22Rv1 (cell line): ENCODE measurements at regions not wholly inside any gene's neighbourhood (a gene's known extent, or its start where the extent isn't known, plus 50 kb on each side); places are given as distances from the start of the nearest gene placed in this dataset.
"Not testable (repeated sequence)": the region's sequence is repeated elsewhere in the genome, so short reads cannot be mapped to it uniquely, and the experiment has no call there.

Experiments
- H3K27ac ChIP-seq: fragments of 450-650 bp; 2 replicates; pipeline ENCODE4 v1.5.1; 2017
- ZFX ChIP-seq: fragments of 450-650 bp; IDR thresholded peaks from 2 replicates; pipeline ENCODE4 v1.6.1; 2017; ENCODE audit warnings: antibody characterized with exemption, borderline replicate concordance
- TF ChIP-seq, protein P1 (sequence below): fragments of 450-650 bp; IDR thresholded peaks from 2 replicates; pipeline ENCODE4 v1.5.1; 2017; ENCODE audit warnings: mild to moderate bottlenecking

DNA sequence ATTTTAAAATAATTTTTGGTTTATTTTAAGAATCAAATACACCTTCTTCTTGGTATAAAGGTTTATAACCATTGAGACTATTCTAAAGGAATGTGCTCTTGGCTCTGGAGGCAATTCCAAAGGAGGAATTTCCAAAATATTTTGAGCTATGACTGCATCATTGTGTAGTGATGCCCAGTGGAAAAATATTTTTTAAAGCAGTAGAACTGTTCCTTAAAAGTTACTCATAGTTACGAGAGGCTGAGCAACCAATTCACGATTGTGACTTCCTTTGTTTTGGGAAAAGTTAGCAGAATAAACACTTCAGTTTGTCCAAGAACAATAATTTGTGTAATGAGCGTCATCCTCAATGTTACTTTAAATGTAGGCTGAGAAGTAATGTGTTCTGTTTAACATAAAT lies 233.6 kb downstream of the BAMBI start:
- TF ChIP-seq, protein P1, sequence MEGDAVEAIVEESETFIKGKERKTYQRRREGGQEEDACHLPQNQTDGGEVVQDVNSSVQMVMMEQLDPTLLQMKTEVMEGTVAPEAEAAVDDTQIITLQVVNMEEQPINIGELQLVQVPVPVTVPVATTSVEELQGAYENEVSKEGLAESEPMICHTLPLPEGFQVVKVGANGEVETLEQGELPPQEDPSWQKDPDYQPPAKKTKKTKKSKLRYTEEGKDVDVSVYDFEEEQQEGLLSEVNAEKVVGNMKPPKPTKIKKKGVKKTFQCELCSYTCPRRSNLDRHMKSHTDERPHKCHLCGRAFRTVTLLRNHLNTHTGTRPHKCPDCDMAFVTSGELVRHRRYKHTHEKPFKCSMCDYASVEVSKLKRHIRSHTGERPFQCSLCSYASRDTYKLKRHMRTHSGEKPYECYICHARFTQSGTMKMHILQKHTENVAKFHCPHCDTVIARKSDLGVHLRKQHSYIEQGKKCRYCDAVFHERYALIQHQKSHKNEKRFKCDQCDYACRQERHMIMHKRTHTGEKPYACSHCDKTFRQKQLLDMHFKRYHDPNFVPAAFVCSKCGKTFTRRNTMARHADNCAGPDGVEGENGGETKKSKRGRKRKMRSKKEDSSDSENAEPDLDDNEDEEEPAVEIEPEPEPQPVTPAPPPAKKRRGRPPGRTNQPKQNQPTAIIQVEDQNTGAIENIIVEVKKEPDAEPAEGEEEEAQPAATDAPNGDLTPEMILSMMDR = no peak
- no peak for TF ChIP-seq ZFX

GRCh38 chr10:28911511-28911910 lies 234.2 kb downstream of the BAMBI start:
- not testable (repeated sequence) for H3K27ac ChIP-seq

More for the DNA sequence above, 233.6 kb downstream of the BAMBI start:
- no peak overlapping the region for H3K27ac ChIP-seq

DNA sequence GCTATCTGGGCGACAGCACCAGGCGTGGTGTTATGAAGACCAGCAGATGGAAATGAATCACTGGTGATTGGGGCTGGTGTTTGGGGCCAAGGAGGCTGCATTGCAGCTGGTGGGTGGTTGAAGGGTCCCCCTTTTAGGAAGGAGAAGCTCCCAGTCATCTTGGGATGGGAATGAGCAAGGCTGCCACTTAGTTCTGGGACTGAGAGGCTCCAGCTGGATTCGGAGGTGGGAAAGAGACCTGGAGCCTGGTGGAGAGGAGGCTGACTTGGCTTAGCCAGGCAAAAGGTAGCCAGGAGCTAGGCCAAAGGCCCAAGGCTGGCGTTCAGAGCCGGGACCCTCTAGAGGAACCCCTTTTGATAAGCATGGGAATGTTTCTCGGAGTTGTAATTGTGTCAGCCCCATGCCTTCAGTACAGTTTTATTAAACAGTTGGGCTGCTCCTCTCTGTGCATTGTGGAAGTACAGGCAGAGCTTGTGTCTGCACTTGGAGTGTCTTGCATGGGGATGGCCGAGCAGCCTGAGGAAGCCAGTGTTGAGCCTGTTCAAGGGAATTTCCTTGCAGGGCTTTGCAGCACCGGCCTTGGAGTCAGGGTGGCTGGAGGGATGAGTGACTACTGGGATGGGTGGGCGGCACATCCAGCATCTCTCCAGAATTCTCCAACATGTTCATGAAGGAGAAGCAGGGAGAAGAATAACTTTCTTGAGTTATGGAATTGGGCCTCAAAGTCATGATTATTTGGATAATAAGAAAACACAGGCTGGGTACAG lies 234.9 kb downstream of the BAMBI start:
- H3K27ac ChIP-seq = no peak overlapping the region
- TF ChIP-seq, protein P1 = no peak
- no peak for TF ChIP-seq ZFX

DNA sequence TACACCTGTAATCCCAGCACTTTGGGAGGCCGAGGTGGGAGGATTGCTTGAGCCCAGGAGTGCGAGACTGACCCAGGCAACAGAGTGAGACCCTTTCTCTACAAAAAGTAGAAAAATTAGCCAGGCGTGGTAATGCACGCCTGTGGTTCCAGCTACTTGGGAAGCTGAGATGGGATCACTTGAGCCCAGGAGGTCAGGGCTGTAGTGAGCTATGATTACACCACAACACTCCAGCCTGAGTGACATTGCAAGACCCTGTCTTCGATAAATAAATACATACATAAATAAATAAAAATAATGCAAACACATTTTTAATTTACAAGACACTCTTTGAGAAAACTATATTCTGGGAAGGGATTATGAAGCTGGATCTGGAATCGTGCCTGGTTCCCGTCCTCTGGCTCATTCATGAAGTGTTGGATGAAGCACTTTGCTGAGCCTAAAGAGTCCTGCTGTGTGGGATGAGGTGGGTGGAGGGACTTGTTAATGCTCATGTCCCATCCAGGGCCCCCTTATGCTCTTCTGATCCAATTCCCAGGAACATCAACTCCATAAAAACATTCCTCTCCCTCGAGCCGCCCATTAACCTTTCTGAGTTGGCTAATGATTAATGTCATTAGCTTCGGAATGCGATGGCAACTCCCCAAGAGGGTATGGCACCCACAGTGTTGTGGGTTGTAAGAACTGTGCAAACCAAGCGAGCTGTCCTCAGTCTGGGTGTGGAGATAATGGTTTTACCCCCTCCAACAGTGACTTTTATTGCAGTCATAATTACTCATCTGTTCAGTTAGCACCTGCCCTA lies 236.3 kb downstream of the BAMBI start:
- TF ChIP-seq, protein P1 = no peak
- TF ChIP-seq ZFX = no peak
- no peak overlapping the region for H3K27ac ChIP-seq

DNA sequence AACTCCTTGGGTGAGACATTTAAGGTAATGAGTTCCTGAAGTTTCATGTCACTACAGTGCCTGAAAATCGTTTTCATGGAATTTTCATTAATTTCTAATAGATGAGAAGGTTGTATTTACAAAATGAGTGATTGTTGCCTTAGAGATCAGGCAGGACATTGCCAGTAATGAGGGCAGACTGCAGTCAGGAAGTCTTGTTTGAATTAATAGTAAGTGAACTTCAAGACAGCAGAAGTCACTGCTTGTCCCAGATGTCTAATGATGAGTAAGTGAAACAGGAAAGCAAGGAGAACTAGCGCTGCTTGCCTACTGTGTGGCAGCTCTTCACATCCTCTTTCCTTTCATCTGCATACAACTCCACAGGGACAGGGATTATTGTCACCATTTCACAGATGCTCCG lies 237.4 kb downstream of the BAMBI start:
- H3K27ac ChIP-seq = no peak overlapping the region
- TF ChIP-seq, protein P1 = no peak
- TF ChIP-seq ZFX = no peak

DNA sequence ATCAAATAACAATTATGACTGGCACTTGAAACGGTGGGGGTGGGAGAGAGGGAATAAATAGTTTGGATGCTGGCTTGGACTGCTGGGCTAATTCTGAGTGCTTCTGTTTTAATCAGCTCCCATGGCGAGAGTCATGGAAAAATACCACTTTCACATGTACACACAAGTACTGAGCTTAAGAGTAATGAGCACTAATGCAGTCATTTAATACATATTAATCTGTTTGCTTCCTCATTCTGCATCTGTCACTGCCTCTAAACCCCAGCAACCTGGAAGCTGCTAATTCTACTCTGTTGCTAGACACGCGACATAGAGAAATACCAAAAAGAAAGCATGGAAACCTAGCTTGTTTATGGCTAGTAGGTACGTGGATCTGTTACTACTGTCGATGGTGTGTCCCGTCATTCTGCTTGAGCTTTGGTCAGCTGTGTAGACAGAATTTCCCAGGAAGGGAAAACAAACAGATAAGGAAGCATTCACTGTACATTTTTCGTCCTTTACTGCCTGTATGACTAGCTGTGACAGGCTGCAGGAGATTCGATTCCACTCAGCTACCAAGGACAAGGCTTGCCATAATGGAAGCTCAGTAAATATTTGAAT lies 238.8 kb downstream of the BAMBI start:
- TF ChIP-seq, protein P1 = no peak
- TF ChIP-seq ZFX = no peak
- H3K27ac ChIP-seq = no peak overlapping the region

- no peak for TF ChIP-seq ZFX
- TF ChIP-seq, protein P1 = no peak
- no peak overlapping the region for H3K27ac ChIP-seq
Observed at GRCh38 chr10:28920091-28920490, 242.8 kb downstream of the BAMBI start.
